COLO668 (cell line): ENCODE measurements at regions not wholly inside any gene's neighbourhood (a gene's known extent, or its start where the extent isn't known, plus 50 kb on each side); places are given as distances from the start of the nearest gene placed in this dataset.

ENCODE experiments used
- DNase-seq: peaks from one replicate; lab custom pipeline; 2025; ENCODE audit not compliant: unreplicated experiment; lab: John Stamatoyannopoulos, UW

GRCh38 chrX:42725196-42725595 lies 52.8 kb downstream of the PPP1R2C start:
- no peak for DNase-seq

GRCh38 chrX:42720209-42720608 lies 57.8 kb downstream of the PPP1R2C start:
- no peak for DNase-seq

GRCh38 chrX:42715701-42716262 lies 62.2 kb downstream of the PPP1R2C start:
- no peak for DNase-seq

GRCh38 chrX:42714981-42715700 lies 62.8 kb downstream of the PPP1R2C start:
- DNase-seq: no peak

GRCh38 chrX:42710452-42710851 lies 67.5 kb downstream of the PPP1R2C start:
- no peak for DNase-seq

GRCh38 chrX:42708222-42708621 lies 69.7 kb downstream of the PPP1R2C start:
- no peak for DNase-seq

- no peak for DNase-seq
Observed at GRCh38 chrX:42707742-42708141, 70.2 kb downstream of the PPP1R2C start.

- DNase-seq: no peak
Observed at GRCh38 chrX:42704454-42704853, 73.5 kb downstream of the PPP1R2C start.

GRCh38 chrX:42697544-42697943 lies 80.4 kb downstream of the PPP1R2C start:
- DNase-seq: no peak

GRCh38 chrX:42696536-42697124 lies 81.3 kb downstream of the PPP1R2C start:
- DNase-seq: no peak

- no peak for DNase-seq
Observed at GRCh38 chrX:42695800-42696358, 82.1 kb downstream of the PPP1R2C start.

GRCh38 chrX:42694260-42694815 lies 83.6 kb downstream of the PPP1R2C start:
- DNase-seq: no peak

- no peak for DNase-seq
Observed at GRCh38 chrX:42691196-42691595, 86.8 kb downstream of the PPP1R2C start.

- no peak for DNase-seq
Observed at GRCh38 chrX:42686706-42687105, 91.3 kb downstream of the PPP1R2C start.

- DNase-seq: no peak
Observed at GRCh38 chrX:42686296-42686695, 91.7 kb downstream of the PPP1R2C start.

GRCh38 chrX:42684065-42684464 lies 93.9 kb downstream of the PPP1R2C start:
- DNase-seq: no peak

GRCh38 chrX:42680666-42681065 lies 97.3 kb downstream of the PPP1R2C start:
- DNase-seq: no peak

GRCh38 chrX:42678133-42678532 lies 99.8 kb downstream of the PPP1R2C start:
- DNase-seq: no peak

GRCh38 chrX:42673301-42673810 lies 104.6 kb downstream of the PPP1R2C start:
- DNase-seq: no peak

GRCh38 chrX:42664680-42665079 lies 113.3 kb downstream of the PPP1R2C start:
- no peak for DNase-seq

- DNase-seq: no peak
Observed at GRCh38 chrX:42628471-42628870, 149.5 kb downstream of the PPP1R2C start.

- DNase-seq: no peak
Observed at GRCh38 chrX:42627891-42628290, 150.1 kb downstream of the PPP1R2C start.
